KMS-11 (cell line): ENCODE measurements at regions not wholly inside any gene's neighbourhood (a gene's known extent, or its start where the extent isn't known, plus 50 kb on each side); places are given as distances from the start of the nearest gene placed in this dataset.
A peak's percentile ranks its signal among the peaks of the same experiment; 100 is the strongest.

Source experiments
- H2AFZ ChIP-seq: fragments of 200-600 bp; sonication (generic); 2 replicates; pipeline ENCODE4 v1.6.1; 2016; ENCODE audit warnings: antibody characterized with exemption, mixed run types, low read depth
- H3K27ac ChIP-seq: fragments of 200-600 bp; sonication (generic); 2 replicates; pipeline ENCODE4 v1.6.1; 2016; ENCODE audit warnings: mild to moderate bottlenecking, mixed run types
- H3K27me3 ChIP-seq: fragments of 200-600 bp; sonication (generic); 2 replicates; pipeline ENCODE4 v1.6.1; 2017; ENCODE audit warnings: mild to moderate bottlenecking, low read depth, mixed run types, moderate library complexity; ENCODE audit not compliant: insufficient read depth
- H3K36me3 ChIP-seq: fragments of 200-600 bp; sonication (generic); 2 replicates; pipeline ENCODE4 v1.6.1; 2017; ENCODE audit warnings: mild to moderate bottlenecking, mixed run types; ENCODE audit not compliant: insufficient read depth
- H3K4me1 ChIP-seq: fragments of 200-600 bp; sonication (generic); 2 replicates; pipeline ENCODE4 v1.6.1; 2016; ENCODE audit warnings: mild to moderate bottlenecking, low read depth, mixed run types; ENCODE audit not compliant: poor library complexity, severe bottlenecking
- H3K4me2 ChIP-seq: fragments of 200-600 bp; sonication (generic); 2 replicates; pipeline ENCODE4 v1.7.0; 2016; ENCODE audit warnings: mild to moderate bottlenecking, mixed run types
- H3K4me3 ChIP-seq: fragments of 200-600 bp; sonication (generic); IDR thresholded peaks from 2 replicates; pipeline ENCODE4 v1.6.1; 2017; ENCODE audit warnings: low read depth, low read length, mixed read lengths; ENCODE audit not compliant: insufficient read depth
- H3K79me2 ChIP-seq: fragments of 200-600 bp; sonication (generic); 2 replicates; pipeline ENCODE4 v1.6.1; 2016; ENCODE audit warnings: low read depth, mixed run types; ENCODE audit not compliant: insufficient read depth
- H3K9ac ChIP-seq: fragments of 200-600 bp; sonication (generic); 2 replicates; pipeline ENCODE4 v1.6.1; 2016; ENCODE audit warnings: mild to moderate bottlenecking, mixed run types
- H4K20me1 ChIP-seq: fragments of 200-600 bp; sonication (generic); 2 replicates; pipeline ENCODE4 v1.6.1; 2016; ENCODE audit warnings: mild to moderate bottlenecking, mixed run types; ENCODE audit not compliant: insufficient read depth
- TF ChIP-seq, protein P1 (sequence below): fragments of 200-600 bp; sonication (generic); conservative IDR thresholded peaks from 2 replicates; pipeline ENCODE4 v1.6.1; 2017; ENCODE audit warnings: low read depth, mild to moderate bottlenecking, antibody characterized with exemption, low read length, moderate library complexity, mixed read lengths

DNA sequence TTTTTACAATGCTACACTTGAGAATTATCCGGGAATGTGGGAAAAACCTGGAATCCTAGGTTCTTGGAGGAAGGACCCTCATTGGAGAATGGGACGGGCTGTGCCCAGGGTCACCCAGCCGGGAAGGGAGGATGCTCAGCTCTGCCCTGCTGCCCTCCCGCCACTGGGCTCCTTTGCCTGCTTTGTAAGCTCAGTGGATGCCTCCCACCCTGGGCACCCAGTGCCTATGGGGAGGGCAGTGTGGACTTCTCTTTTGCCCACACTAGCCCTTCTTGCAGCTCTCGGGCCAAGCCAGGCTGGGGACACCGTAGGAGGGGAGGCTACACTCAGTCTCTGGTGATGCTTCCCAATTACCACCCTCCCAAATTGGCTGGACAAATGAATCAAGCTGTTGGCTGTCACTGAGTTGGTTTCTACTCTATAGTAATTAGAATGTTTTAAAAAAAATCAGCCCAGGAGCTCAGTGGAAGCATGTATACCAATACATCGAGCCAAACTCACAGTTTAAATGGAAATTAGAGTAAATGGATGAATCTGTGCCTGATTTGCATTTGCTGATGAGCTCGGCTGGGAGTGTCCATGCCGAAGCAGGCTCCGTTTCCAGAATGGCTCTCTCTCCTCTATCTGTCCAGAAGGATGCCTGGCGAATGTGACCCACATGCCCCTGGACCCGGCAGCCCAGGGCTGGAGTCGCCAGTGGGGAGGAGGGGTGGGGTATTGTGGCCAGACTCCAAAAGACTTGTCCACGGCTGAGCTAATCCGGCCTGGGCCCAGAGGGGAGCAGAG lies 317.0 kb downstream of the CTTN start:
- Histone ChIP-seq H2AFZ (no peak overlapping the region), H3K27me3 (peaks cover 16% of the 10 kb centered on the region; the same call in 1 of the 2 replicates)
- TF ChIP-seq, protein P1, sequence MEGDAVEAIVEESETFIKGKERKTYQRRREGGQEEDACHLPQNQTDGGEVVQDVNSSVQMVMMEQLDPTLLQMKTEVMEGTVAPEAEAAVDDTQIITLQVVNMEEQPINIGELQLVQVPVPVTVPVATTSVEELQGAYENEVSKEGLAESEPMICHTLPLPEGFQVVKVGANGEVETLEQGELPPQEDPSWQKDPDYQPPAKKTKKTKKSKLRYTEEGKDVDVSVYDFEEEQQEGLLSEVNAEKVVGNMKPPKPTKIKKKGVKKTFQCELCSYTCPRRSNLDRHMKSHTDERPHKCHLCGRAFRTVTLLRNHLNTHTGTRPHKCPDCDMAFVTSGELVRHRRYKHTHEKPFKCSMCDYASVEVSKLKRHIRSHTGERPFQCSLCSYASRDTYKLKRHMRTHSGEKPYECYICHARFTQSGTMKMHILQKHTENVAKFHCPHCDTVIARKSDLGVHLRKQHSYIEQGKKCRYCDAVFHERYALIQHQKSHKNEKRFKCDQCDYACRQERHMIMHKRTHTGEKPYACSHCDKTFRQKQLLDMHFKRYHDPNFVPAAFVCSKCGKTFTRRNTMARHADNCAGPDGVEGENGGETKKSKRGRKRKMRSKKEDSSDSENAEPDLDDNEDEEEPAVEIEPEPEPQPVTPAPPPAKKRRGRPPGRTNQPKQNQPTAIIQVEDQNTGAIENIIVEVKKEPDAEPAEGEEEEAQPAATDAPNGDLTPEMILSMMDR: no peak

DNA sequence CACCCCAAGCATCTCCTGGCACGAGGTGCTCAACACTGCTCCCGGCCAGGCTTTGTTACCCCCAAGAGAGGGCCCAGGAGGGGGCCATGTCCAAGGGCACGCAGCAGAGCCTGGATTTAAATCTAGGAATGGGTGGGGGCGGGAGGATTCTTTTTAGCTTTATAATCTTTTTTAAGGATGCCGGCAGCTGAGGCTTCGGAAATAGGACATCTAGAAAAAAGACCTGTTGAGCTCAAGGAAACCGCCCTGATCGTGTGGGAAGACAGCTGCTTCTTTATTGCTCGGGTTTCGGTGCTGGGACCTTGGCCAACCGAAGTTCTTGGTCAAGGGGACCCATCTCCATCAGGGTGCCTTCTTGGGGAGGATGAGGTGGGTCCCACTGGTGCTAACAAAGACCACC lies 317.9 kb downstream of the CTTN start:
- Histone ChIP-seq H3K4me3 (no peak overlapping the region), H3K4me1 (peaks cover 14% of the 10 kb centered on the region), H3K36me3 (no peaks in the 10 kb centered on the region), H3K27me3 (peaks cover 16% of the 10 kb centered on the region; the same call in 1 of the 2 replicates), H3K4me2 (no peak overlapping the region), H4K20me1 (no peaks in the 10 kb centered on the region), H3K79me2 (no peaks in the 10 kb centered on the region), H3K27ac (no peak overlapping the region), H3K9ac (no peak overlapping the region), H2AFZ (no peak overlapping the region)
- TF ChIP-seq, protein P1: no peak

More for the DNA sequence above, 317.0 kb downstream of the CTTN start:
- Histone ChIP-seq H3K4me3 (no peak overlapping the region), H3K27ac (no peak overlapping the region), H3K4me2 (no peak overlapping the region), H4K20me1 (no peaks in the 10 kb centered on the region), H3K9ac (no peak overlapping the region), H3K36me3 (no peaks in the 10 kb centered on the region), H3K79me2 (no peaks in the 10 kb centered on the region), H3K4me1 (peaks cover 14% of the 10 kb centered on the region)

DNA sequence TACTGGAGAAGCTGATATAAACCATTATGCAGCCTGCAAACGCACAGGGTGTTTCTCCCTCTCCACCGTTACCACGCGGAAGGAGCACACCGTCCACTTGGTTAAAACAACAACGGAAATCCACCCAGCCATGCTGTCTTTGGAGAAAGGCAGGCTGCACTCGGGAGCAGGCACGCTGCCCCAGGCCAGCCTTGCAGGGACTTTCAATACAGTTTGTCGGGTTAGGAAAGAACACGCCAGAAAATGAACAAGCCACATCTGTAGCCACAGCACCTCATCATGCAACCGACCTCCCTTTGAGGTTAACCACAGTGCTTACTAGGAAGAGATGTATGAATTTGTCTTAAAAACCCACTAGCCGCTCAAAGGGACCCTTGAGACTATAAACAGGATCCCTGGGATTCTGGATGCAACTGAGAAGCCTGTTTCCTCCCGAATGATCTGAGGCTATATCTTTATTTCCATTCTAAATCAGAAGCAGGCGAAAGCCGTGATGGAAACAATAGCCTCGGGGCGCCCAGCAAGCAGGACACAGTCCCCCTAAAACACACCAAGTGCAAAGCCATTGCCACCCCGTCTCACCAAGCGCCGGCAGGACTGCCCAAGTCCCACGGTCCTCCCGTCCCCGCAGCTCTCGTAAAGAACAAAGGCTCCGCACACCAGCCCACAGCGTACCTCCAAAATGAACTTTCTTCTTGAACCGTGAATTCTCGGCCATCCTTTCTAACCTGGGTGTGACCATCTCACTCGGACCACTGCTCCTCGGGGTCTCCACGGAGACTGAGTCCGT lies 318.9 kb downstream of the CTTN start:
- Histone ChIP-seq H3K9ac (no peak overlapping the region), H4K20me1 (no peaks in the 10 kb centered on the region), H2AFZ (no peak overlapping the region), H3K36me3 (no peaks in the 10 kb centered on the region), H3K79me2 (no peaks in the 10 kb centered on the region), H3K4me2 (peak overlapping the region; percentile 25; the same call in 1 of the 2 replicates), H3K27ac (no peak overlapping the region), H3K27me3 (peaks cover 16% of the 10 kb centered on the region; the same call in 1 of the 2 replicates), H3K4me3 (no peak overlapping the region), H3K4me1 (peaks cover 14% of the 10 kb centered on the region)
- TF ChIP-seq, protein P1: no peak

DNA sequence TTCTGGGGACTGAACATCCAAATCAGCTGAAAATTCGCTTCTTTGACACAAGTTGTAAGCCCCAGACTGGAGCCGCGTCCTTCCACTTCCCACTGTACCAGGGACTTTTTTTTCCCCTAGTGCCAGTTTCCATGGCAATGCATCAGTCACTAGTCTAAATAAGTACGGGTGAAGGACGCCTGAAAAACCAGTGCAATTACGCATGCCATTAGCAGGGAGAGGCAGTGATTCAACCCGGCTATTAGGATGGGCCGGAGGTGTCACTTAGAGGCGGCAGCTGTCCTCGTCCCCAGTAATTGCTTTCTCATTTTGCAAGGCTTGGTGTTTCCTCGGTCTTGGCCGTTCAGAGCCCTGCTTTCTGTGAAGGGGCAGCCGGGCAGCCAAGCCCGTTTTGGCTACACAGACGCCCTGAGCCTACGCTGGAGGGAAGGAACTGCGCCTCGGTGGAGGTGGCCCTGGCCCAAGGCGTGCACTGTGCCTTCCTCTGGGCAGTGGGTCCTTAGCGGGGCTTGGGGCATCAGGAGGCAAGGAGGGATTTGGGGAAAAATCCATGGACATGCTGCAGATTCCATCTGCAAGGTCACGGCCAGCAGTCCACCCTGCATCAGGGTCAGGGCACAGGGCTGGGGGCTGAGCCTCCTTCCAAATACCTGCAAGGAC lies 319.7 kb downstream of the CTTN start:
- Histone ChIP-seq H4K20me1 (no peaks in the 10 kb centered on the region), H3K36me3 (no peaks in the 10 kb centered on the region), H3K27me3 (peaks cover 16% of the 10 kb centered on the region; the same call in 1 of the 2 replicates), H3K4me1 (peaks cover 14% of the 10 kb centered on the region), H3K9ac (no peak overlapping the region), H2AFZ (no peak overlapping the region), H3K4me3 (no peak overlapping the region), H3K79me2 (no peaks in the 10 kb centered on the region), H3K27ac (no peak overlapping the region), H3K4me2 (no peak overlapping the region)
- TF ChIP-seq, protein P1: no peak
